ENCODE measurements at regions not wholly inside any gene's neighbourhood (a gene's known extent, or its start where the extent isn't known, plus 50 kb on each side); places are given as distances from the start of the nearest gene placed in this dataset.

- intact Hi-C loops (cut with DNase I; ENCODE audit: low total_unique reads) (no loop called here), in situ Hi-C loops (cut with MboI; ENCODE audit: low sequenced_read_pairs in 4 of 4) (no loop called here)
- no peak overlapping the region for H3K27ac ChIP-seq
- no peak for DNase-seq
- no peaks in the 10 kb centered on the region for H3K4me1 ChIP-seq
- H3K9me3 ChIP-seq: no peaks in the 10 kb centered on the region
- ATAC-seq: no peak
- no peak overlapping the region for H3K4me3 ChIP-seq
- no peaks in the 10 kb centered on the region for H3K36me3 ChIP-seq
- TF ChIP-seq CTCF (IDR thresholded peaks at IDR 0.05 in 4 of 5, conservative IDR thresholded peaks at IDR 0.05 in 1 of 5) (no peak), POLR2A (IDR thresholded peaks at IDR 0.05) (no peak)
- H3K27me3 ChIP-seq: no peaks in the 10 kb centered on the region
Observed at GRCh38 chr1:168476588-168477385, 67.0 kb downstream of the XCL2 start.

GRCh38 chr1:168474322-168474721 is 69.5 kb downstream of the XCL2 start:
- in situ Hi-C loops (cut with MboI; ENCODE audit: low sequenced_read_pairs in 4 of 4) (no loop called here), intact Hi-C loops (cut with DNase I; ENCODE audit: low total_unique reads) (no loop called here)
- Histone ChIP-seq H3K9me3 (no peaks in the 10 kb centered on the region), H3K27ac (no peak overlapping the region), H3K27me3 (no peaks in the 10 kb centered on the region), H3K36me3 (no peaks in the 10 kb centered on the region), H3K4me3 (no peak overlapping the region), H3K4me1 (peaks cover 4 to 8% of the 10 kb centered on the region in 2 donors)
- DNase-seq (no peak), ATAC-seq (no peak)
- TF ChIP-seq POLR2A (IDR thresholded peaks at IDR 0.05) (no peak), CTCF (IDR thresholded peaks at IDR 0.05 in 4 of 5, conservative IDR thresholded peaks at IDR 0.05 in 1 of 5) (no peak)

DNA sequence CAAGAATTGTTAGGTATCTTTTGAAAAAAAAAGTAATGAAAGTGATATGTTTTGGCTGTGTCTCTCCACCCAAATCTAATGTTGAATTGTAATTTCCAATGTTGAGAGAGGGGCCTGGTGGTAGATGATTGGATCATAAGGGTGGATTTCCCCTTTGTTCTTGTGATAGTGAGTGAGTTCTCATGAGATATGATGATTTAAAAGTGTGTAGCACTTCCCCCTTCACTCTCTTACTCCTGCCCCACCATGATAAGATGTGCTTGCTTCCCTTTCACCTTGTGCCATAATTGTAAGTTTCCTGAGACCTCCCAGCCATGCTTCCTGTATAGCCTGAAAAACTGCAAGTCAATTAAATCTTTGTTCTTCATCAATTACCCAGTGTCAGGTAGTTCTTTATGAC is 70.7 kb downstream of the XCL2 start:
- intact Hi-C loops (cut with DNase I; ENCODE audit: low total_unique reads): no loop called here
- Histone ChIP-seq H3K36me3 (no peaks in the 10 kb centered on the region), H3K4me1 (peaks cover 15 to 19% of the 10 kb centered on the region in 2 donors), H3K27me3 (no peaks in the 10 kb centered on the region), H3K27ac (no peak overlapping the region), H3K9me3 (no peaks in the 10 kb centered on the region), H3K4me3 (no peak overlapping the region)
- ATAC-seq (no peak), DNase-seq (no peak)
- no peak for TF ChIP-seq POLR2A (IDR thresholded peaks at IDR 0.05)
- no peak for TF ChIP-seq CTCF (IDR thresholded peaks at IDR 0.05 in 4 of 5, conservative IDR thresholded peaks at IDR 0.05 in 1 of 5)
- in situ Hi-C loops (cut with MboI; ENCODE audit: low sequenced_read_pairs in 4 of 4): no loop called here

- peaks cover 23 to 28% of the 10 kb centered on the region in 2 donors for H3K4me1 ChIP-seq
- TF ChIP-seq CTCF (IDR thresholded peaks at IDR 0.05 in 4 of 5, conservative IDR thresholded peaks at IDR 0.05 in 1 of 5) (no peak), POLR2A (IDR thresholded peaks at IDR 0.05) (no peak)
- in situ Hi-C loops (cut with MboI; ENCODE audit: low sequenced_read_pairs in 4 of 4): no loop called here
Observed at GRCh38 chr1:168472223-168472622, 71.6 kb downstream of the XCL2 start.

More at GRCh38 chr1:168472223-168472622, 71.6 kb downstream of the XCL2 start:
- Histone ChIP-seq H3K27me3 (no peaks in the 10 kb centered on the region), H3K4me3 (no peak overlapping the region), H3K27ac (no peak overlapping the region), H3K36me3 (no peaks in the 10 kb centered on the region), H3K9me3 (no peaks in the 10 kb centered on the region)
- no peak for DNase-seq
- intact Hi-C loops (cut with DNase I; ENCODE audit: low total_unique reads): no loop called here
- no peak for ATAC-seq
